ENCODE measurements at regions not wholly inside any gene's neighbourhood (a gene's known extent, or its start where the extent isn't known, plus 50 kb on each side); places are given as distances from the start of the nearest gene placed in this dataset.
"Not testable (repeated sequence)": the region's sequence is repeated elsewhere in the genome, so short reads cannot be mapped to it uniquely, and the experiment has no call there.

DNA sequence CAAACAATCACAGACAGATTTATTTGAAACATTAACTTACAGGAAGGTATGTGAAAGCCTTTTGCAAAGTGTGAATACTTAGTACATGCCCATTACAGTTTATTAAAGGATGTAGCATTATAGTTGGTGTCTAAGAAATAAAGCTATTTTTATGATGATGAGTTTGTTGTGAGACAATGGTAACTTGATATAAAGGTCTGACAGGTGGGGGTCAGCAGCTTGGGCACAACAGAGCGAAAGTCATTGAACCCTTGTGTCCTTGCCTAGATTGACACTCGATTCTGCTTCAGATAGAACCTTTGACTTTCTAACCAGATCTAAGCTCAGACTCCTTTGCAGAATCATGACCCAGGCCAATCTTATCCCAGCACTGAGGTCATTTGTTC, 777.9 kb downstream of the NTRK3 start:
- no peaks in the 10 kb centered on the region for H3K36me3 ChIP-seq (ENCODE audit: control insufficient read depth, insufficient read depth, low read length)
- H3K27me3 ChIP-seq (ENCODE audit: control insufficient read depth, insufficient read depth, low read length): no peaks in the 10 kb centered on the region
- H3K4me3 ChIP-seq (ENCODE audit: low read depth, low read length): no peak overlapping the region
- H3K9ac ChIP-seq (ENCODE audit: low read depth, low read length): no peak overlapping the region
- H3K4me1 ChIP-seq (ENCODE audit: control insufficient read depth, insufficient read depth, low read length): no peaks in the 10 kb centered on the region
- H3K9me3 ChIP-seq (ENCODE audit: control insufficient read depth, insufficient read depth, low read length): no peaks in the 10 kb centered on the region

DNA sequence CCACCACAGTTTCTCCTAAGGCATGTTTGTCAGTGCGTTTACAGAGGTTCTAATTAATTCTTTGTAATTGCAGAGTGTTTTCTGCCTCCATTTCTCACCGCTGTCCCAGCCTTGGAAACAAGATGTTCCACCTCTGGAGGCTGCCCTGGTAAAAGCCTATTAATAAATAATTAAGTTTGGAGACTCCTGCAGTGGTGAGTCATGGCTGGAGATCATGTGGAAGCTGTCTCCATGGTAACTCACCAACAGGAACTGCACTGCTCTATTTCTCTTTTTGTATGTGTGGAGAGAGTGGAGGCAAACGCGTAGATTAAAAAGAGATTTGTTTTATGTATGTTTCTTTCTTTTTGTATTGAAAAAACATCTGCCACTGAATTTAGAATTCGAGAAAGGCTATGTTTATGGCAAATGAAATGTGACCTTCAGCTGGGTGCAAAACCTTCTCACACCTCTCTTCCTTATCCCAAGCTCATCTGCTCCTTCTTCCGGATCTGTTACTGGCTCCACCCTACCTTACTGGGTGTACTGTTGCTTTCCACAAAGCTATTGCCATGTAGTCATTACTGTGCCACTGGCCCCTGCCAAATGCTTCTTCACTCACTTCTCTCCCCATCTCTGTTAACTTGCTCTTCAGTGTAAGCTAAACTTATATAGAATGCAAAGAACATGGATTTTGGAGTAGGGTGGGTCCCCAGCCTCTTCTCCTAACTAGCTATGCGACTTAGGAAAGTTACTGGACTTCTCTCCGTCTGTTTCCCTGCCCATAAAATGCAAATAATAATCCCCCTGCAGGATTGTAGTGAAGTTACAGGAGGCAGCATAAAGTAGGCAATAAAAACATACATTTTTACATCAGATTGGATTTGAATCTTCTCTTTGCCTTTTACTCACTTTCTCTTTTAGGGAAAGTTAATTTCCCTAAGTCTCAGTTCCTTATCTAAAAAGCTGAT, 778.5 kb downstream of the NTRK3 start:
- Histone ChIP-seq H3K9ac (ENCODE audit: low read depth, low read length) (no peak overlapping the region), H3K9me3 (ENCODE audit: control insufficient read depth, insufficient read depth, low read length) (no peaks in the 10 kb centered on the region), H3K4me3 (ENCODE audit: low read depth, low read length) (no peak overlapping the region), H3K36me3 (ENCODE audit: control insufficient read depth, insufficient read depth, low read length) (no peaks in the 10 kb centered on the region), H3K27me3 (ENCODE audit: control insufficient read depth, insufficient read depth, low read length) (no peaks in the 10 kb centered on the region), H3K4me1 (ENCODE audit: control insufficient read depth, insufficient read depth, low read length) (no peaks in the 10 kb centered on the region)

DNA sequence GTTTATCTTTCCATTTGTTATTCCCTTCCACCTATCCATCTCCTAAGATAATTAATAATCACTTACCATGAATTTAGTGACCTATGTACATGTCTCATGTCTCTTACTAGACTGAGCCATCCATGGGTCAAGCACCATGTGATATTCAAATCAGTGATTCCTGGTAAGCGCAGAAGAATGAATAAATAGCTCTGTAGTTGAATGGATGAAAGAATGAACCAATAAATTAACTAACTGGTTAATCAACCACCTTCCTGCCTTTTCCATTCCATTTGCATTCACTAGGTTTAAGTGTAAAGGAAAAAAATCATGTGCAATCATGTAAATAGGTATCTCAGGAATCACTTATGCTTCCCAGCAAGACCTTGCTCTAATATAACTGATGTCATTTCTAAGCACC, 779.5 kb downstream of the NTRK3 start:
- Histone ChIP-seq H3K9ac (ENCODE audit: low read depth, low read length) (no peak overlapping the region), H3K36me3 (ENCODE audit: control insufficient read depth, insufficient read depth, low read length) (no peaks in the 10 kb centered on the region), H3K9me3 (ENCODE audit: control insufficient read depth, insufficient read depth, low read length) (no peaks in the 10 kb centered on the region), H3K27me3 (ENCODE audit: control insufficient read depth, insufficient read depth, low read length) (no peaks in the 10 kb centered on the region), H3K4me3 (ENCODE audit: low read depth, low read length) (no peak overlapping the region), H3K4me1 (ENCODE audit: control insufficient read depth, insufficient read depth, low read length) (no peaks in the 10 kb centered on the region)

- no peak overlapping the region for H3K4me3 ChIP-seq (ENCODE audit: low read depth, low read length)
- H3K4me1 ChIP-seq (ENCODE audit: control insufficient read depth, insufficient read depth, low read length): no peaks in the 10 kb centered on the region
- H3K9me3 ChIP-seq (ENCODE audit: control insufficient read depth, insufficient read depth, low read length): no peaks in the 10 kb centered on the region
Observed at GRCh38 chr15:87470923-87471322, 785.6 kb downstream of the NTRK3 start.

GRCh38 chr15:87463956-87464355, 792.6 kb downstream of the NTRK3 start:
- H3K9ac ChIP-seq (ENCODE audit: low read depth, low read length); H3K9me3 ChIP-seq (ENCODE audit: control insufficient read depth, insufficient read depth, low read length); H3K36me3 ChIP-seq (ENCODE audit: control insufficient read depth, insufficient read depth, low read length); H3K27me3 ChIP-seq (ENCODE audit: control insufficient read depth, insufficient read depth, low read length); H3K4me1 ChIP-seq (ENCODE audit: control insufficient read depth, insufficient read depth, low read length): not testable (repeated sequence)
- H3K4me3 ChIP-seq (ENCODE audit: low read depth, low read length): peak overlapping the region; percentile 48

More at GRCh38 chr15:87470923-87471322, 785.6 kb downstream of the NTRK3 start:
- no peaks in the 10 kb centered on the region for H3K36me3 ChIP-seq (ENCODE audit: control insufficient read depth, insufficient read depth, low read length)
- no peak overlapping the region for H3K9ac ChIP-seq (ENCODE audit: low read depth, low read length)
- H3K27me3 ChIP-seq (ENCODE audit: control insufficient read depth, insufficient read depth, low read length): no peaks in the 10 kb centered on the region

- no peak overlapping the region for H3K9ac ChIP-seq (ENCODE audit: low read depth, low read length)
- H3K4me1 ChIP-seq (ENCODE audit: control insufficient read depth, insufficient read depth, low read length): no peaks in the 10 kb centered on the region
- no peaks in the 10 kb centered on the region for H3K9me3 ChIP-seq (ENCODE audit: control insufficient read depth, insufficient read depth, low read length)
- H3K36me3 ChIP-seq (ENCODE audit: control insufficient read depth, insufficient read depth, low read length): no peaks in the 10 kb centered on the region
- no peak overlapping the region for H3K4me3 ChIP-seq (ENCODE audit: low read depth, low read length)
- no peaks in the 10 kb centered on the region for H3K27me3 ChIP-seq (ENCODE audit: control insufficient read depth, insufficient read depth, low read length)
Observed at GRCh38 chr15:87461631-87462030, 794.9 kb downstream of the NTRK3 start.

DNA sequence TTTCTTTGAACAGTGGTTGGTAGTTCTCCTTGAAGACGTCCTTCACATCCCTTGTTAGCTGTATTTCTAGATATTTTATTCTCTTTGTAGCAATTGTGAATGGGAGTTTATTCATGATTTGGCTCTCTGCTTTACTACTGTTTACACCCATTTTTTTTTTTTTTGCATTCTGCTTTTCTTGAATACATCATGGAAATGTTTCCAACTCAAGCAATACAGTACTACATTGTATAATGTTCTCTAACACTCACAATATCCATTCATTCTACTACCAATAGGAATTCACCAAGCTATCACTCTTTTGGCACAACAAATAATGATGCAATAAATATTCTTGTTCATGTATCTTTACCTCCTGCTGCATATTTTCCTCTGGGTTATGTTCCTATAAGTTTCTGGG, 801.7 kb downstream of the NTRK3 start:
- H3K4me1 ChIP-seq (ENCODE audit: control insufficient read depth, insufficient read depth, low read length): no peaks in the 10 kb centered on the region
- no peak overlapping the region for H3K9ac ChIP-seq (ENCODE audit: low read depth, low read length)
- H3K9me3 ChIP-seq (ENCODE audit: control insufficient read depth, insufficient read depth, low read length): no peaks in the 10 kb centered on the region
- H3K36me3 ChIP-seq (ENCODE audit: control insufficient read depth, insufficient read depth, low read length): no peaks in the 10 kb centered on the region
- H3K4me3 ChIP-seq (ENCODE audit: low read depth, low read length): no peak overlapping the region
- H3K27me3 ChIP-seq (ENCODE audit: control insufficient read depth, insufficient read depth, low read length): no peaks in the 10 kb centered on the region

DNA sequence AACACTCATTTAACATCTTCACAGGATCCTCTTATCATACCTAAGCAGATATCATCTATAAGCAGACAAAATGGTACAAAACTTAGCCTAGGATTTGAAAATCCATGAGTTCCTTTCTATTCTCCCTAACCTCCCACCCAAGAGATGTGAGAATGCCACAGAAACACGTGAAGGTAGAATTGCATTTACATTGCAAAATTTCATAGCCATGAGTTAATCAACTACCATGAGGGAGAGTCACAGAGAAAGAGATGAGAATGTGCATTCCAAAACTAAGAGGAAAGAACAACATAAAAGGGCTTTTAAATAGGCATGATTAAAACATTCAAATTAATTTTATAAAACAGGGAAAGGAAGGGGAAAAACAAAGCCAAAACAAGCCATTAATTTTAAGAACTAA, 806.2 kb downstream of the NTRK3 start:
- no peak overlapping the region for H3K4me3 ChIP-seq (ENCODE audit: low read depth, low read length)
- H3K36me3 ChIP-seq (ENCODE audit: control insufficient read depth, insufficient read depth, low read length): no peaks in the 10 kb centered on the region
- no peaks in the 10 kb centered on the region for H3K9me3 ChIP-seq (ENCODE audit: control insufficient read depth, insufficient read depth, low read length)
- H3K4me1 ChIP-seq (ENCODE audit: control insufficient read depth, insufficient read depth, low read length): no peaks in the 10 kb centered on the region
- no peaks in the 10 kb centered on the region for H3K27me3 ChIP-seq (ENCODE audit: control insufficient read depth, insufficient read depth, low read length)
- no peak overlapping the region for H3K9ac ChIP-seq (ENCODE audit: low read depth, low read length)

DNA sequence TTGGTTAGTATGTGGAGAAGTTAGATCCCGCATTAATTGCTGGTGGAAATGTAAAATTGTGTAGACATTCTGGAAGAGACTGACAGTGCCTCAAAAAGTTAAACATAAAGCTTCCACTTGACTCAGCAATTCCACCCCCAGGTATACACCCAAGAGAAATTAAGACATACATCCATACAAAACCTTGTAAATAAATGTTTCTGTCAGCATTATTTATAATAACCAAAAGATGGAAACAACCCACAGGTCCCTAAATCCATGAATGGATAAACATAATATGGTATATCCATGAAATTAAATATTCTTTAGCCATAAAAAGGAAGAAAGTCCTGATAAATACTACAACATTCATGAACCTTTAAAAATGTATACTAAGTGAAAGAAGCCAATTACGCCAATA, 817.4 kb downstream of the NTRK3 start:
- H3K4me1 ChIP-seq (ENCODE audit: control insufficient read depth, insufficient read depth, low read length): no peaks in the 10 kb centered on the region
- H3K4me3 ChIP-seq (ENCODE audit: low read depth, low read length): no peak overlapping the region
- no peaks in the 10 kb centered on the region for H3K9me3 ChIP-seq (ENCODE audit: control insufficient read depth, insufficient read depth, low read length)
- H3K36me3 ChIP-seq (ENCODE audit: control insufficient read depth, insufficient read depth, low read length): no peaks in the 10 kb centered on the region
- no peaks in the 10 kb centered on the region for H3K27me3 ChIP-seq (ENCODE audit: control insufficient read depth, insufficient read depth, low read length)
- no peak overlapping the region for H3K9ac ChIP-seq (ENCODE audit: low read depth, low read length)

DNA sequence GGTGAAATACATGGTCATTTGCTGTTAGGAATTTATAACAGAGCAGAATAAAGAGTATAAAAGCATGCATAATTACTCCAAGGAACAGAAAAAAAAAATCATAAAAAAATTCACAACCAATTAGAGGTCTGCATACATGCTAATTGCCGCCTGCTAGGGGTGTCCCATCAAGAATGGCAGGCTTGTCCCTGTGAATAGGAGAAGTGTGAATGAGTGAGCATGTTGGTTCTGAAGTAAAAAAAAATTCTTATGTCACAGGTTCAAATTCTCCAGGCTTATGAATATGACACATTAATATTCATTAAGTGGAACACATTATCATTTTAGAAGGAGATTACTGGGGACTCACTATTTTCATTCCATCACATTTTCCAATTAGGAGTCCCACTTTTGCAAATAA, 822.7 kb downstream of the NTRK3 start:
- Histone ChIP-seq H3K4me3 (ENCODE audit: low read depth, low read length) (no peak overlapping the region), H3K9ac (ENCODE audit: low read depth, low read length) (no peak overlapping the region), H3K27me3 (ENCODE audit: control insufficient read depth, insufficient read depth, low read length) (no peaks in the 10 kb centered on the region), H3K4me1 (ENCODE audit: control insufficient read depth, insufficient read depth, low read length) (no peaks in the 10 kb centered on the region), H3K36me3 (ENCODE audit: control insufficient read depth, insufficient read depth, low read length) (no peaks in the 10 kb centered on the region), H3K9me3 (ENCODE audit: control insufficient read depth, insufficient read depth, low read length) (no peaks in the 10 kb centered on the region)

DNA sequence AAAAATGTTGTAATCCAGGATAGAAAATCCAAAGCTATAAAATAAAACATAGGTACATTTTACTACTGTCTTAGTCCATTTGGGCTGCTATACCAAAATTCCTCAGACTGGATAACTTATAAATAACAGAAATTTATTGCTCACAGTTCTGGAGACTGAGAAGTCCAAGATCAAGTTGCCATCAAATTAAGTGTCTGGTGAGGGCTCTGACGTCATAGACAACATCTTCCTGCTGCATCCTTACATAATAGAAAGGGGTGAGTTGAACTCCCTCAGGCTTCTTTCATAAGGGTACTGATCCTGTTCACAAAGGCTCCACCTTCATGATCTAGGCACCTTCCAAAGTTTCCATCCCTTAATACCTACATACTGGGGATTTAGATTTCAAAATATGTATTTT, 826.8 kb downstream of the NTRK3 start:
- H3K36me3 ChIP-seq (ENCODE audit: control insufficient read depth, insufficient read depth, low read length): no peaks in the 10 kb centered on the region
- no peak overlapping the region for H3K9ac ChIP-seq (ENCODE audit: low read depth, low read length)
- H3K9me3 ChIP-seq (ENCODE audit: control insufficient read depth, insufficient read depth, low read length): no peaks in the 10 kb centered on the region
- no peaks in the 10 kb centered on the region for H3K4me1 ChIP-seq (ENCODE audit: control insufficient read depth, insufficient read depth, low read length)
- no peak overlapping the region for H3K4me3 ChIP-seq (ENCODE audit: low read depth, low read length)
- H3K27me3 ChIP-seq (ENCODE audit: control insufficient read depth, insufficient read depth, low read length): no peaks in the 10 kb centered on the region

- no peak overlapping the region for H3K4me3 ChIP-seq (ENCODE audit: low read depth, low read length)
- no peaks in the 10 kb centered on the region for H3K27me3 ChIP-seq (ENCODE audit: control insufficient read depth, insufficient read depth, low read length)
- no peak overlapping the region for H3K9ac ChIP-seq (ENCODE audit: low read depth, low read length)
- H3K36me3 ChIP-seq (ENCODE audit: control insufficient read depth, insufficient read depth, low read length): no peaks in the 10 kb centered on the region
- H3K4me1 ChIP-seq (ENCODE audit: control insufficient read depth, insufficient read depth, low read length): no peaks in the 10 kb centered on the region
- H3K9me3 ChIP-seq (ENCODE audit: control insufficient read depth, insufficient read depth, low read length): no peaks in the 10 kb centered on the region
Observed at GRCh38 chr15:87420017-87420416, 836.5 kb downstream of the NTRK3 start.
